ENCODE measurements at regions not wholly inside any gene's neighbourhood (a gene's known extent, or its start where the extent isn't known, plus 50 kb on each side); places are given as distances from the start of the nearest gene placed in this dataset.

GRCh38 chr2:176581557-176582165 lies 312.4 kb downstream of the MTX2 start:
- no peak overlapping the region for H3K27ac ChIP-seq (ENCODE audit: low read length, poor library complexity, severe bottlenecking)
- no peak overlapping the region for H3K14ac ChIP-seq (ENCODE audit: low read length in 2 of 2)
- no peak overlapping the region for H4K8ac ChIP-seq (ENCODE audit: low read length)
- H2BK120ac ChIP-seq (ENCODE audit: low read depth, low read length) = no peak overlapping the region
- DNase-seq = no peak
- H2AK5ac ChIP-seq (ENCODE audit: low read length, severe bottlenecking) = no peak overlapping the region
- H3K9me3 ChIP-seq (ENCODE audit: control insufficient read depth, low read length) = no peaks in the 10 kb centered on the region
- peaks cover 1% of the 10 kb centered on the region for H3K4me1 ChIP-seq (ENCODE audit: control insufficient read depth, insufficient read depth, low read depth, low read length)
- no peak overlapping the region for H2BK15ac ChIP-seq (ENCODE audit: low read depth, poor library complexity, severe bottlenecking)
- no peak overlapping the region for H2BK5ac ChIP-seq (ENCODE audit: low read depth, low read length, poor library complexity, severe bottlenecking)
- no peak overlapping the region for H3K23ac ChIP-seq (ENCODE audit: low read length in 2 of 2)
- H3K36me3 ChIP-seq (ENCODE audit: control insufficient read depth in 1 of 2, insufficient read depth in 2 of 2, low read depth in 1 of 2, low read length in 2 of 2) = no peaks in the 10 kb centered on the region
- no peaks in the 10 kb centered on the region for H3K79me1 ChIP-seq (replicated peaks; ENCODE audit: low read length, poor library complexity, severe bottlenecking)
- H3K9ac ChIP-seq (ENCODE audit: low read length) = no peak overlapping the region
- no peaks in the 10 kb centered on the region for H3K27me3 ChIP-seq (ENCODE audit: control insufficient read depth in 1 of 2, insufficient read depth in 1 of 2, low read length in 2 of 2)
- no peak overlapping the region for H3K4ac ChIP-seq (ENCODE audit: low read depth in 1 of 2, low read length in 2 of 2)
- H3K4me3 ChIP-seq (ENCODE audit: insufficient read depth in 1 of 2, low read depth in 1 of 2, low read length in 2 of 2) = no peak overlapping the region
- H2BK12ac ChIP-seq (ENCODE audit: low read length in 2 of 2) = no peak overlapping the region
- WGBS = 94% methylated on average over 3 of the region's 4 CpGs
- H2AFZ ChIP-seq (ENCODE audit: low read depth, low read length) = no peak overlapping the region
- H3K4me2 ChIP-seq (ENCODE audit: low read length, poor library complexity, severe bottlenecking) = no peak overlapping the region
- no peak overlapping the region for H3K18ac ChIP-seq (ENCODE audit: low read depth in 1 of 2, low read length in 2 of 2)
- H4K91ac ChIP-seq (ENCODE audit: low read length) = no peak overlapping the region

GRCh38 chr2:176582176-176582575 lies 312.9 kb downstream of the MTX2 start:
- H4K8ac ChIP-seq (ENCODE audit: low read length) = no peak overlapping the region
- H3K79me1 ChIP-seq (replicated peaks; ENCODE audit: low read length, poor library complexity, severe bottlenecking) = no peaks in the 10 kb centered on the region
- no peak overlapping the region for H3K4me3 ChIP-seq (ENCODE audit: insufficient read depth in 1 of 2, low read depth in 1 of 2, low read length in 2 of 2)
- no peak overlapping the region for H2BK15ac ChIP-seq (ENCODE audit: low read depth, poor library complexity, severe bottlenecking)
- no peak overlapping the region for H3K14ac ChIP-seq (ENCODE audit: low read length in 2 of 2)
- H2BK120ac ChIP-seq (ENCODE audit: low read depth, low read length) = no peak overlapping the region
- DNase-seq = no peak
- WGBS = 65% methylated on average over 2 of the region's 2 CpGs
- no peak overlapping the region for H2AFZ ChIP-seq (ENCODE audit: low read depth, low read length)
- H3K27me3 ChIP-seq (ENCODE audit: control insufficient read depth in 1 of 2, insufficient read depth in 1 of 2, low read length in 2 of 2) = no peaks in the 10 kb centered on the region
- no peak overlapping the region for H2BK5ac ChIP-seq (ENCODE audit: low read depth, low read length, poor library complexity, severe bottlenecking)
- H3K4me1 ChIP-seq (ENCODE audit: control insufficient read depth, insufficient read depth, low read depth, low read length) = peaks cover 1% of the 10 kb centered on the region
- H3K27ac ChIP-seq (ENCODE audit: low read length, poor library complexity, severe bottlenecking) = no peak overlapping the region
- H3K9ac ChIP-seq (ENCODE audit: low read length) = peak overlapping the region; percentile 12
- H2AK5ac ChIP-seq (ENCODE audit: low read length, severe bottlenecking) = no peak overlapping the region
- H3K4me2 ChIP-seq (ENCODE audit: low read length, poor library complexity, severe bottlenecking) = no peak overlapping the region
- no peak overlapping the region for H2BK12ac ChIP-seq (ENCODE audit: low read length in 2 of 2)
- no peak overlapping the region for H3K18ac ChIP-seq (ENCODE audit: low read depth in 1 of 2, low read length in 2 of 2)
- H3K9me3 ChIP-seq (ENCODE audit: control insufficient read depth, low read length) = no peaks in the 10 kb centered on the region
- H3K36me3 ChIP-seq (ENCODE audit: control insufficient read depth in 1 of 2, insufficient read depth in 2 of 2, low read depth in 1 of 2, low read length in 2 of 2) = no peaks in the 10 kb centered on the region
- no peak overlapping the region for H4K91ac ChIP-seq (ENCODE audit: low read length)
- no peak overlapping the region for H3K23ac ChIP-seq (ENCODE audit: low read length in 2 of 2)
- H3K4ac ChIP-seq (ENCODE audit: low read depth in 1 of 2, low read length in 2 of 2) = no peak overlapping the region

GRCh38 chr2:176582990-176583481 lies 313.8 kb downstream of the MTX2 start:
- Histone ChIP-seq H3K4me2 (ENCODE audit: low read length, poor library complexity, severe bottlenecking) (no peak overlapping the region), H2BK15ac (ENCODE audit: low read depth, poor library complexity, severe bottlenecking) (no peak overlapping the region), H3K27me3 (ENCODE audit: control insufficient read depth in 1 of 2, insufficient read depth in 1 of 2, low read length in 2 of 2) (peaks cover 0 to 3% of the 10 kb centered on the region in 2 experiments), H3K9ac (ENCODE audit: low read length) (peak overlapping the region; percentile 70), H3K4me1 (ENCODE audit: control insufficient read depth, insufficient read depth, low read depth, low read length) (peaks cover 1% of the 10 kb centered on the region), H2BK120ac (ENCODE audit: low read depth, low read length) (no peak overlapping the region), H2AK5ac (ENCODE audit: low read length, severe bottlenecking) (no peak overlapping the region), H3K4me3 (ENCODE audit: insufficient read depth in 1 of 2, low read depth in 1 of 2, low read length in 2 of 2) (peak overlapping the region in 1 of 2 experiments; percentile 65), H3K79me1 (replicated peaks; ENCODE audit: low read length, poor library complexity, severe bottlenecking) (no peaks in the 10 kb centered on the region), H3K9me3 (ENCODE audit: control insufficient read depth, low read length) (no peaks in the 10 kb centered on the region), H3K14ac (ENCODE audit: low read length in 2 of 2) (no peak overlapping the region), H2AFZ (ENCODE audit: low read depth, low read length) (no peak overlapping the region), H3K36me3 (ENCODE audit: control insufficient read depth in 1 of 2, insufficient read depth in 2 of 2, low read depth in 1 of 2, low read length in 2 of 2) (no peaks in the 10 kb centered on the region), H4K8ac (ENCODE audit: low read length) (no peak overlapping the region), H4K91ac (ENCODE audit: low read length) (no peak overlapping the region), H3K27ac (ENCODE audit: low read length, poor library complexity, severe bottlenecking) (no peak overlapping the region), H3K4ac (ENCODE audit: low read depth in 1 of 2, low read length in 2 of 2) (no peak overlapping the region), H2BK5ac (ENCODE audit: low read depth, low read length, poor library complexity, severe bottlenecking) (no peak overlapping the region), H3K18ac (ENCODE audit: low read depth in 1 of 2, low read length in 2 of 2) (no peak overlapping the region), H3K23ac (ENCODE audit: low read length in 2 of 2) (no peak overlapping the region), H2BK12ac (ENCODE audit: low read length in 2 of 2) (no peak overlapping the region)
- DNase-seq = peak; percentile 91
- 0% methylated on average over 1 of the region's 2 CpGs for WGBS

GRCh38 chr2:176583607-176584006 lies 314.4 kb downstream of the MTX2 start:
- no peak overlapping the region for H4K91ac ChIP-seq (ENCODE audit: low read length)
- no peak overlapping the region for H2BK5ac ChIP-seq (ENCODE audit: low read depth, low read length, poor library complexity, severe bottlenecking)
- no peak overlapping the region for H2AFZ ChIP-seq (ENCODE audit: low read depth, low read length)
- H3K18ac ChIP-seq (ENCODE audit: low read depth in 1 of 2, low read length in 2 of 2) = no peak overlapping the region
- DNase-seq = peak; percentile 48
- H3K4me1 ChIP-seq (ENCODE audit: control insufficient read depth, insufficient read depth, low read depth, low read length) = peaks cover 1% of the 10 kb centered on the region
- H3K9me3 ChIP-seq (ENCODE audit: control insufficient read depth, low read length) = no peaks in the 10 kb centered on the region
- H3K9ac ChIP-seq (ENCODE audit: low read length) = peak overlapping the region; percentile 70
- H3K4ac ChIP-seq (ENCODE audit: low read depth in 1 of 2, low read length in 2 of 2) = no peak overlapping the region
- no peaks in the 10 kb centered on the region for H3K79me1 ChIP-seq (replicated peaks; ENCODE audit: low read length, poor library complexity, severe bottlenecking)
- H3K14ac ChIP-seq (ENCODE audit: low read length in 2 of 2) = no peak overlapping the region
- H3K4me3 ChIP-seq (ENCODE audit: insufficient read depth in 1 of 2, low read depth in 1 of 2, low read length in 2 of 2) = peak overlapping the region in 1 of 2 experiments; percentile 65
- no peak overlapping the region for H2BK12ac ChIP-seq (ENCODE audit: low read length in 2 of 2)
- H3K27me3 ChIP-seq (ENCODE audit: control insufficient read depth in 1 of 2, insufficient read depth in 1 of 2, low read length in 2 of 2) = peaks cover 0 to 3% of the 10 kb centered on the region in 2 experiments
- H3K23ac ChIP-seq (ENCODE audit: low read length in 2 of 2) = no peak overlapping the region
- H2BK120ac ChIP-seq (ENCODE audit: low read depth, low read length) = no peak overlapping the region
- H2AK5ac ChIP-seq (ENCODE audit: low read length, severe bottlenecking) = no peak overlapping the region
- H3K27ac ChIP-seq (ENCODE audit: low read length, poor library complexity, severe bottlenecking) = no peak overlapping the region
- no peaks in the 10 kb centered on the region for H3K36me3 ChIP-seq (ENCODE audit: control insufficient read depth in 1 of 2, insufficient read depth in 2 of 2, low read depth in 1 of 2, low read length in 2 of 2)
- H3K4me2 ChIP-seq (ENCODE audit: low read length, poor library complexity, severe bottlenecking) = peak overlapping the region; percentile 14
- H2BK15ac ChIP-seq (ENCODE audit: low read depth, poor library complexity, severe bottlenecking) = no peak overlapping the region
- under 1% methylated on average over 5 of the region's 6 CpGs for WGBS
- no peak overlapping the region for H4K8ac ChIP-seq (ENCODE audit: low read length)
